Nephron (organoid): ENCODE measurements at regions not wholly inside any gene's neighbourhood (a gene's known extent, or its start where the extent isn't known, plus 50 kb on each side); places are given as distances from the start of the nearest gene placed in this dataset.
"Not testable (repeated sequence)": the region's sequence is repeated elsewhere in the genome, so short reads cannot be mapped to it uniquely, and the experiment has no call there.

ENCODE experiments used
- H3K27ac Mint-ChIP-seq, 3 experiments: 2 replicates each; pipeline ENCODE4 v1.8.0; 2020; ENCODE audit warnings: mixed read lengths in 3 of 3, mild to moderate bottlenecking in 2 of 3, moderate library complexity in 1 of 3
- H3K27me3 Mint-ChIP-seq: 2 replicates; pipeline ENCODE4 v1.8.0; 2021; ENCODE audit warnings: low read depth, mild to moderate bottlenecking, moderate library complexity, mixed read lengths
- H3K36me3 Mint-ChIP-seq: 2 replicates; pipeline ENCODE4 v1.8.0; 2020; ENCODE audit warnings: low read depth, mixed read lengths
- H3K4me1 Mint-ChIP-seq: 2 replicates; pipeline ENCODE4 v1.8.0; 2020; ENCODE audit warnings: mixed read lengths
- H3K4me3 Mint-ChIP-seq, 3 experiments: 2 replicates each; pipeline ENCODE4 v1.8.0; 2020; ENCODE audit warnings: mild to moderate bottlenecking in 3 of 3, mixed read lengths in 3 of 3, moderate library complexity in 2 of 3
- H3K9me3 Mint-ChIP-seq: 2 replicates; pipeline ENCODE4 v1.8.0; 2020; ENCODE audit warnings: mixed read lengths
- TF ChIP-seq, protein P1 (sequence below), 3 experiments: fragments of 200-600 bp; sonication (generic); IDR thresholded peaks; one replicate each; pipeline ENCODE4 v1.5.0; 2021; ENCODE audit warnings: antibody characterized with exemption in 3 of 3; ENCODE audit not compliant: unreplicated experiment in 3 of 3

DNA sequence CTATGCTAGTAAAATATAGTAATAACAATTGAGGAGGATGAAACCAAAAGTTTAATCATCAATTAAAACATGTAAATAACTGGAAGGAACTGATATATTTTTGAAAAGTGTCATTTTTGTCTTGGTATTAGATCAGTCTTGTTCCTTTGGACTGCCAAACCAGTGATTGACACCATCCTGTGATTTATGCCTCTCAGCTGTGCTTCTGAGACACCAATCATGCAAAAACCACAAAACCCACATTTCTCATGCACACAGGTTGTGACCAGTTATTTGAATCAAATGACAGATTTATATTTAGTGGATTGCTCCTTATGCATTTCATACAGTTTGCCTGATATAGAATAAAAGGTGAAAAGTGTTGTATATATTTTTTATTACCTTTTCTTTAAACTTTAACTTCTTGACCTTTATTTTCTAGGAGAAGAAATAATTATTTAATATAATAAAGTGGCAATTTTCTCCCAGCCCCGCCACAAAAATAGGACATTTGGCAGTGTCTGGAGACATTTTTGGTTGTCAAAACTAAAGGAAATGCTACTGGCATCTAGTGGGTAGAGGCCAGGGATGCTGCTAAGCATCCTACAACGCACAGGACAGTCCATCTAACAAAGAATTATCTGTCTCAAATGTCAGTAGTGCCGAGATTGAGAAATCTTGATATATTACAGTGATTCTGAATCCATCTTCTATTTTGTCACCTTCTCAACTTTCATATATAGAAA is 383.6 kb downstream of the BCKDHB start:
- H3K9me3 Mint-ChIP-seq, result peaks cover 4% of the 10 kb centered on the region
- H3K27me3 Mint-ChIP-seq, result no peaks in the 10 kb centered on the region
- H3K4me3 Mint-ChIP-seq, result no peak overlapping the region
- TF ChIP-seq, protein P1, sequence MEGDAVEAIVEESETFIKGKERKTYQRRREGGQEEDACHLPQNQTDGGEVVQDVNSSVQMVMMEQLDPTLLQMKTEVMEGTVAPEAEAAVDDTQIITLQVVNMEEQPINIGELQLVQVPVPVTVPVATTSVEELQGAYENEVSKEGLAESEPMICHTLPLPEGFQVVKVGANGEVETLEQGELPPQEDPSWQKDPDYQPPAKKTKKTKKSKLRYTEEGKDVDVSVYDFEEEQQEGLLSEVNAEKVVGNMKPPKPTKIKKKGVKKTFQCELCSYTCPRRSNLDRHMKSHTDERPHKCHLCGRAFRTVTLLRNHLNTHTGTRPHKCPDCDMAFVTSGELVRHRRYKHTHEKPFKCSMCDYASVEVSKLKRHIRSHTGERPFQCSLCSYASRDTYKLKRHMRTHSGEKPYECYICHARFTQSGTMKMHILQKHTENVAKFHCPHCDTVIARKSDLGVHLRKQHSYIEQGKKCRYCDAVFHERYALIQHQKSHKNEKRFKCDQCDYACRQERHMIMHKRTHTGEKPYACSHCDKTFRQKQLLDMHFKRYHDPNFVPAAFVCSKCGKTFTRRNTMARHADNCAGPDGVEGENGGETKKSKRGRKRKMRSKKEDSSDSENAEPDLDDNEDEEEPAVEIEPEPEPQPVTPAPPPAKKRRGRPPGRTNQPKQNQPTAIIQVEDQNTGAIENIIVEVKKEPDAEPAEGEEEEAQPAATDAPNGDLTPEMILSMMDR (IDR thresholded peaks at IDR 0.05; ENCODE audit: unreplicated experiment in 3 of 3), result no peak
- no peak overlapping the region for H3K27ac Mint-ChIP-seq
- H3K4me1 Mint-ChIP-seq, result no peaks in the 10 kb centered on the region
- no peaks in the 10 kb centered on the region for H3K36me3 Mint-ChIP-seq

DNA sequence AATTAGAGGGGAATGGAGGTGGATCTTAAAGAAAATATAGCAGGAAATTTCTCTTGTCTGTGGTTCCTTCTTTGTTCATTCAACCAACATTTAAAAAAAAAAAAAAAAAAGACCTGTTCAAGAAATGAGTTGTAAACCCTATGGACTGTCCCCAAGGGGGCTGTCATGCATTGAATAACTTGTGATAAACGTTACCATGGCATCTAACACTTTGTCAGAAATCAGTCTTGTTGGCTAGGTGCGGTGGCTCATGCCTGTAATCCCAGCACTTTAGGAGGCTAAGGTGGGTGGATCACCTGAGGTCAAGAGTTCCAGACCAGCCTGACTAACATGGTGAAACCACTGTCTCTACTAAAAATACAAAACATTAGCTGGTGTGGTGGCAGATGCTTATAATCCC is 381.7 kb downstream of the BCKDHB start:
- Mint-ChIP-seq H3K9me3 (peaks cover 9% of the 10 kb centered on the region), H3K4me1 (no peaks in the 10 kb centered on the region), H3K4me3 (no peak overlapping the region), H3K27ac (no peak overlapping the region), H3K36me3 (no peaks in the 10 kb centered on the region), H3K27me3 (no peaks in the 10 kb centered on the region)
- TF ChIP-seq, protein P1 (IDR thresholded peaks at IDR 0.05; ENCODE audit: unreplicated experiment in 3 of 3), result no peak

DNA sequence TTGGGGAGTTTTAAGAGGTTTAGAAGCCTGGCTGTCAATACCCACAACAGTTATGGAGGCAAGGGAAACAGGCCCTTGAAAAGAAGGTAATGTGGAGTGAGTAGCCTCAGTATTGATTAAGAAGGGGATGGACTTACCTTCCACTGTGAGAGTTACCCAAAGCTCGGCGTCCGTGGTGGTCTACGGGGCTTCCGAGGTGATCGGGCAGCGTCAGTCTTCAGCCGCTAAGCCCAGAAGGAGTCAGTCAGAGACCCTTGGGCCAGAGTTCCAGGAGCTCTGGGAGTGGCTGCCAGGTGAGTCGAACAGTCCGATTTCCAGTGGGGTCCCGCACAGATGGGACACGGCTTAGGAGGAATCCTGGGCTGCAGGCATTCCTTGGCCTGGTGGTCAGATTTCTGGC is 379.0 kb downstream of the BCKDHB start:
- not testable (repeated sequence) for H3K4me1 Mint-ChIP-seq, H3K27ac Mint-ChIP-seq, H3K36me3 Mint-ChIP-seq, H3K4me3 Mint-ChIP-seq, H3K9me3 Mint-ChIP-seq, H3K27me3 Mint-ChIP-seq

DNA sequence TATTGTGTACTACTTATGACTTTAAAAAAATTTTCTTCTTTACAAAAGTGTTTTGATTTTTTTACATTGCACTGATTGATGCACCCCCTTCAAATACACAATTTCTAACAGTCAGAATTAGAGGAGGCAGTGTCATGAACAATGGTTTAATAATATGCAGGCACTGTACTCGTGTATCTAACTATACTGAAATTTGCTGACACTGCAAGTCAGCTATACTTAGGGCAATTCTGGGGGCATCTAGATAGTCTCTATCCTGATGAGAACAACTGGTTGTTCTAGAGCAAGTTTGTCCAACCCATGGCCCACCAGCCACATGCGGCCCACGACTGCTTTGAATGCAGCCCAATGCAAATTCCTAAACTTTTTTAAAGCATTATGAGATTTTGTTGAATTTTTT is 375.6 kb downstream of the BCKDHB start:
- Mint-ChIP-seq H3K27me3 (no peaks in the 10 kb centered on the region), H3K36me3 (no peaks in the 10 kb centered on the region), H3K4me1 (peaks cover 13% of the 10 kb centered on the region), H3K9me3 (peaks cover 5% of the 10 kb centered on the region), H3K27ac (no peak overlapping the region), H3K4me3 (no peak overlapping the region)
- TF ChIP-seq, protein P1 (IDR thresholded peaks at IDR 0.05; ENCODE audit: unreplicated experiment in 3 of 3), result no peak

DNA sequence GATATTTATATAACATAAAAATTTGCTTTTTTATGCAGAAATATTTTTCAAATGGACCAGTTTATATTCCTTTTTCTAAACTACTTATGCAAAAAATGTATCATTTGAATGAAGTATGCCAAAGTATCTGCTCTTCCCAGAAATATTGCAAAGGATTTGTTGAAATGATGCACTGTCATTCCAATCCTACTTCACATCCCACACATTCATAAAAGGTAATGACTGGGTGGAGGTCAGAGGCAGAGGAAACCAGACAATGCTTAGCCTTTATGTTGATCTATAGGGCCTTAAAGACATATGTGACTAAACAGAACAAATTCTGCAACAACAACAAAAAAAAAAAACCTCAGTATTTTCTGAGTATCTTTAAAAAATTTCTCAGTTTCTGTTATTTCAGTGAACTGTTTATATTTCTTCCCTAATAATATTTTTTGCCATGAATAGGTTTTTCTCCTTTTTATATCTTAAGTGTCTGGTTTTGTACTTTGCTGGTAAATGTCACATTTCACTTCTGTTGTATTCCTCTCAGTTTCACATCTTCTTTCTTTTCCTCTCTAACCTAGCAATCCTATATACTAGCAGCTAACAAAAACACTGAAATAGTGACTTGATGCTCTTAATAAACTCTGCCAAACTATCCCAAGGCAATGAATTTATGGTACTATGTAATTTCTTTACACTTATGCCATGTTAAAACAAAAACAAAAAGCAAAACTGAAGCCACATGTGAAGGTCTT is 374.1 kb downstream of the BCKDHB start:
- peaks cover 5% of the 10 kb centered on the region for H3K9me3 Mint-ChIP-seq
- H3K27me3 Mint-ChIP-seq, result no peaks in the 10 kb centered on the region
- H3K36me3 Mint-ChIP-seq, result no peaks in the 10 kb centered on the region
- no peak overlapping the region for H3K4me3 Mint-ChIP-seq
- peaks cover 13% of the 10 kb centered on the region for H3K4me1 Mint-ChIP-seq
- TF ChIP-seq, protein P1 (IDR thresholded peaks at IDR 0.05; ENCODE audit: unreplicated experiment in 3 of 3), result no peak
- H3K27ac Mint-ChIP-seq, result peak overlapping the region in 2 of 3 experiments; percentile 18 to 30

DNA sequence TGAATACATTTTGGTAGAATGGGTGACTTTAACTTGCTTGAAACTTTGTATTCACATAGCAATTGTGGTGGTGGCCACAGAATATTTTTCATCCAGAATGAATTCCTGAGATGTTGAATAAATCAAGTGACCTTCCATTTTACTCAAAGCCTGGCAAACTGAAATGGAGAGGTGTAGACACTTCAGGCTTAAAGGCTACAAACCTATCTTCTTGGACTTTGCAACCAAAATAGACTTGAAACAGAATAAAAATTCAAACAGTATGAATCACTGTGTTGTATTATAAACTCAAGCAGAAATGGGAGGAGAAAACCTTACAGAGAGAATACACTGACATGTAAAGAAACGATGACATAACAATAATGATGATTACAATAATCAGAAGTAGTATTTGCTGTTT is 371.6 kb downstream of the BCKDHB start:
- peaks cover 2% of the 10 kb centered on the region for H3K27me3 Mint-ChIP-seq
- TF ChIP-seq, protein P1 (IDR thresholded peaks at IDR 0.05; ENCODE audit: unreplicated experiment in 3 of 3), result no peak
- no peaks in the 10 kb centered on the region for H3K36me3 Mint-ChIP-seq
- no peak overlapping the region for H3K4me3 Mint-ChIP-seq
- H3K4me1 Mint-ChIP-seq, result peaks cover 13% of the 10 kb centered on the region
- H3K27ac Mint-ChIP-seq, result peak overlapping the region in 1 of 3 experiments; percentile 8
- no peaks in the 10 kb centered on the region for H3K9me3 Mint-ChIP-seq
